Ishikawa (cell line): ENCODE measurements at regions not wholly inside any gene's neighbourhood (a gene's known extent, or its start where the extent isn't known, plus 50 kb on each side); places are given as distances from the start of the nearest gene placed in this dataset.

ENCODE experiments used
- CEBPB ChIP-seq: IDR thresholded peaks from 2 replicates; pipeline ENCODE4 v1.6.1; 2012
- CREB1 ChIP-seq: IDR thresholded peaks from 2 replicates; pipeline ENCODE4 v1.6.1; 2012; ENCODE audit warnings: low read depth
- EGR1 ChIP-seq: IDR thresholded peaks from 2 replicates; pipeline ENCODE4 v1.6.1; 2012
- EP300 ChIP-seq: IDR thresholded peaks from 2 replicates; pipeline ENCODE4 v1.6.1; 2012; ENCODE audit warnings: borderline replicate concordance
- FOXM1 ChIP-seq: IDR thresholded peaks from 2 replicates; pipeline ENCODE4 v1.6.1; 2012; ENCODE audit warnings: low read depth, borderline replicate concordance
- MAX ChIP-seq: IDR thresholded peaks from 2 replicates; pipeline ENCODE4 v1.6.1; 2012
- NFIC ChIP-seq: IDR thresholded peaks from 2 replicates; pipeline ENCODE4 v1.6.1; 2012
- RAD21 ChIP-seq: IDR thresholded peaks from 2 replicates; pipeline ENCODE4 v1.6.1; 2012; ENCODE audit warnings: low read depth
- TAF1 ChIP-seq: IDR thresholded peaks from 2 replicates; pipeline ENCODE4 v1.6.1; 2012; ENCODE audit warnings: low read depth, mild to moderate bottlenecking
- TCF12 ChIP-seq: IDR thresholded peaks from 2 replicates; pipeline ENCODE4 v1.6.1; 2012; ENCODE audit warnings: low read depth
- TEAD4 ChIP-seq: IDR thresholded peaks from 2 replicates; pipeline ENCODE4 v1.6.1; 2012
- USF1 ChIP-seq: IDR thresholded peaks from 2 replicates; pipeline ENCODE4 v1.6.1; 2012
- YY1 ChIP-seq: IDR thresholded peaks from 2 replicates; pipeline ENCODE4 v1.6.1; 2012; ENCODE audit warnings: low read depth
- ZBTB7A ChIP-seq: IDR thresholded peaks from 2 replicates; pipeline ENCODE4 v1.6.1; 2012; ENCODE audit warnings: low read depth
- TF ChIP-seq, protein P1 (sequence below): IDR thresholded peaks from 2 replicates; pipeline ENCODE4 v1.6.1; 2012; ENCODE audit warnings: low read depth, mild to moderate bottlenecking

DNA sequence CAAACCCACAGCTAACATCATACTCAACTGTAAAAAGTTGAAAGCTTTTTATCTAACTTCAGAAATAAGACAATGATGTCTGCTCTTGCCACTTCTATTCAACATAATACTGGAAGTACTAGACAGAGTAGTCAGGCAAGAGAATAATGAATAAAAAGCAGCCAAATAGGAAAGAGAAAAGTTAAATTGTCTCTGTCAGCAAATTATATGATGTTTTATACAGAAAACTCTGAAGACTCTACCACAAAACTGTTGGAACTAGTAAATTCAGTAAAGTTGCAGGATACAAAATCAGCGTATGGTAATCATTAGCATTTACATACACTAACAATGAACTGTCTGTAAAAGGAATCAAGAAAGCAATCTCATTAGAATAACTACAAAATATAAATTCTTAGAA is 752.9 kb upstream of the CT83 start:
- TF ChIP-seq EP300 (no peak), USF1 (no peak), MAX (no peak), ZBTB7A (no peak), RAD21 (no peak), CREB1 (no peak), TAF1 (no peak), YY1 (no peak), TCF12 (no peak), EGR1 (no peak), FOXM1 (no peak)
- TF ChIP-seq, protein P1, sequence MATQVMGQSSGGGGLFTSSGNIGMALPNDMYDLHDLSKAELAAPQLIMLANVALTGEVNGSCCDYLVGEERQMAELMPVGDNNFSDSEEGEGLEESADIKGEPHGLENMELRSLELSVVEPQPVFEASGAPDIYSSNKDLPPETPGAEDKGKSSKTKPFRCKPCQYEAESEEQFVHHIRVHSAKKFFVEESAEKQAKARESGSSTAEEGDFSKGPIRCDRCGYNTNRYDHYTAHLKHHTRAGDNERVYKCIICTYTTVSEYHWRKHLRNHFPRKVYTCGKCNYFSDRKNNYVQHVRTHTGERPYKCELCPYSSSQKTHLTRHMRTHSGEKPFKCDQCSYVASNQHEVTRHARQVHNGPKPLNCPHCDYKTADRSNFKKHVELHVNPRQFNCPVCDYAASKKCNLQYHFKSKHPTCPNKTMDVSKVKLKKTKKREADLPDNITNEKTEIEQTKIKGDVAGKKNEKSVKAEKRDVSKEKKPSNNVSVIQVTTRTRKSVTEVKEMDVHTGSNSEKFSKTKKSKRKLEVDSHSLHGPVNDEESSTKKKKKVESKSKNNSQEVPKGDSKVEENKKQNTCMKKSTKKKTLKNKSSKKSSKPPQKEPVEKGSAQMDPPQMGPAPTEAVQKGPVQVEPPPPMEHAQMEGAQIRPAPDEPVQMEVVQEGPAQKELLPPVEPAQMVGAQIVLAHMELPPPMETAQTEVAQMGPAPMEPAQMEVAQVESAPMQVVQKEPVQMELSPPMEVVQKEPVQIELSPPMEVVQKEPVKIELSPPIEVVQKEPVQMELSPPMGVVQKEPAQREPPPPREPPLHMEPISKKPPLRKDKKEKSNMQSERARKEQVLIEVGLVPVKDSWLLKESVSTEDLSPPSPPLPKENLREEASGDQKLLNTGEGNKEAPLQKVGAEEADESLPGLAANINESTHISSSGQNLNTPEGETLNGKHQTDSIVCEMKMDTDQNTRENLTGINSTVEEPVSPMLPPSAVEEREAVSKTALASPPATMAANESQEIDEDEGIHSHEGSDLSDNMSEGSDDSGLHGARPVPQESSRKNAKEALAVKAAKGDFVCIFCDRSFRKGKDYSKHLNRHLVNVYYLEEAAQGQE, result no peak

DNA sequence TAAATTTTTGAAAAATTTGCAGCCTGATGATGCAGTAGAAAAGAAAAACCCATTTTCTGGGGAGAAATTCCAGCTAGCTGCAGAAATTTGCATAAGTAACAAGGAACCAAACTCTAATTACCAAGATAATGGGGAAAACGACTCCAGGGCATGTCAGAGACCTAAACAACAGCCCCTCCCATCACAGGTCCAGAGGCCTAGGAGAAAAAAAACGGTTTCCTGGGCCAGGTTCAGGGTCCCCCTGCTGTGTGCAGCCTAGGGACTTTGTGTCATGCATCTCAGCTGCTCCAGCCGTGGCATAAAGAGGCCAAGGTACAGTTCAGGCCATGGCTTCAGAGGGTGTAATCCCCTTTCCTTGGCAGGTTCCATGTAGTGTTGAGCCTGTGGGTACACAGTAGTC is 733.7 kb upstream of the CT83 start:
- TF ChIP-seq RAD21 (no peak), YY1 (no peak), USF1 (no peak), EGR1 (no peak), EP300 (no peak), TEAD4 (no peak), MAX (no peak), CEBPB (no peak), NFIC (no peak), TAF1 (no peak)

DNA sequence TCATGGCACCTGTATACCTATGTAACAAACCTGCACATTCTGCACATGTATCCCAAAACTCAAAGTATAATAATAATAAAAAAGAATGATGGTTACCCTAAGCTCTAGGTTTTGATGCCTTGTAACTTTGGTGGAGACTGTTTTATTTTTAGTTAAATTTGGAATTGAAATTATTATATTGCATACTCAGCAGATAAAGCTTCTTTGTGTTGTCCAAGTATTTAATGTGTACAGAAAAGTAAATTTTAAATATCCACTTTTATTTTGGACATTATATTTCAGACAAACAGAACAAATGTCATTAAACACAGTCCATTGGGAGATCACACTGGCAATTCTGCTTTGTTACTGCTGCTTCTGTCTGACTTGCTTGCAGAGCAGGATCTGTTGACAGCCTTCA is 684.5 kb upstream of the CT83 start:
- no peak for TF ChIP-seq TAF1

GRCh38 chrX:117138070-117138469 is 675.3 kb upstream of the CT83 start:
- TF ChIP-seq, protein P1, result no peak
- TF ChIP-seq RAD21 (no peak), NFIC (no peak), USF1 (no peak), TAF1 (no peak)

DNA sequence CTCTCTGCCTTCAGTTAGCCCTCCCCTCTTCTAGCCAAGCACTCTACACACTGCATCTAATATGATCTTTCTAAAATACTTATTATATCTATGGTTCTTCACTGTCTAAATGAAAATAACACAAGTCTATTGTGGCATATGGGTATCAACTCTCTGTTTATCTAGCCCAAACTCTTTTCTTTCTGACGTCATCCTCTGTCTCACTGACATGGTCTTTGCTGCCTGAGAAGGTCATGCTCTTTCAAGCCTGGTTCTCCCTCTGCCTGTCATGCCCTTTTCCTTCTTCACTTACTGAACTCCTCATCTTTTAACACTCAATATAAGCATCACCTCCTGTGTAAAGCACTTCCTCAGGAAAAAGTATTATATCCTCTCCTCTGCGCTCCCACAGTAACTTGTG is 672.2 kb upstream of the CT83 start:
- TF ChIP-seq TEAD4 (no peak), EGR1 (no peak), CREB1 (no peak), ZBTB7A (no peak), USF1 (no peak), YY1 (no peak), RAD21 (no peak), FOXM1 (no peak), EP300 (no peak), CEBPB (no peak), NFIC (no peak), TAF1 (no peak), TCF12 (no peak), MAX (no peak)
- TF ChIP-seq, protein P1, result no peak
